K562 (cell line): ENCODE measurements at regions not wholly inside any gene's neighbourhood (a gene's known extent, or its start where the extent isn't known, plus 50 kb on each side); places are given as distances from the start of the nearest gene placed in this dataset.

ENCODE experiments used
- ATAC-seq: fragments of 200-7000 bp; cut with Tn5 transposase; 3 replicates; pipeline ENCODE4 v1.9.1; 2020; ENCODE audit warnings: moderate library complexity
- BruUV-seq: library from RNA; stranded (reverse); fragments of 400-500 nt; replicated peaks from 2 replicates; lab custom pipeline; 2021; lab: Mats Ljungman, UMichigan
- CTCF ChIA-PET: fragments of 300-600 bp; formaldehyde crosslinking; extraction: SDS; loops from one replicate; lab custom pipeline; 2021; ENCODE audit warnings: low intra/inter-chr PET ratio; lab: Yijun Ruan, JAX
- POLR2A ChIA-PET: fragments of 300-600, 350-650 bp; sonication (Branson Sonifier 250); formaldehyde crosslinking; extraction: SDS; loops from one replicate; lab custom pipeline; 2021; ENCODE audit warnings: antibody characterized with exemption, inconsistent platforms; lab: Yijun Ruan, JAX
- DNase-seq, 4 experiments: peaks; one replicate each; pipeline versions ENCODE4 v3.0.0 to v3.0.0-alpha.2; 2011 to 2018; ENCODE audit warnings: low spot score in 3 of 4, mixed read lengths in 3 of 4; ENCODE audit errors: extremely low read depth in 1 of 4
- FAIRE-seq: peaks from 2 replicates; lab custom pipeline; 2011; peaks lifted over from hg19 to GRCh38; lab: Jason Lieb, UNC
- H2AFZ ChIP-seq: 2 replicates; pipeline ENCODE4 v1.6.0; 2011; ENCODE audit warnings: low read depth, low read length, control low read depth, inconsistent platforms
- H3K27ac ChIP-seq: fragments of 200-600 bp; 3 replicates; pipeline ENCODE4 v1.8.0; 2011; ENCODE audit warnings: low read depth, mild to moderate bottlenecking, control low read depth, inconsistent platforms, low read length, moderate library complexity, mixed read lengths; ENCODE audit errors: extremely low read depth
- H3K27me3 ChIP-seq, 2 experiments: fragments of 300-600 bp in 1 of 2; 2 replicates in 1 of 2; 3 replicates in 1 of 2; pipeline versions ENCODE4 v1.6.0 to v1.8.0; 2011; ENCODE audit warnings: inconsistent platforms in 2 of 2, low read length in 2 of 2, mild to moderate bottlenecking in 1 of 2, mixed read lengths in 1 of 2, moderate library complexity in 1 of 2; ENCODE audit not compliant: control insufficient read depth in 2 of 2, insufficient read depth in 2 of 2
- H3K36me3 ChIP-seq: fragments of 300-600 bp; 3 replicates; pipeline ENCODE4 v1.8.0; 2011; ENCODE audit warnings: mild to moderate bottlenecking, low read length, inconsistent platforms; ENCODE audit not compliant: control insufficient read depth, insufficient read depth
- H3K4me1 ChIP-seq, 2 experiments: fragments of 200-600 bp in 1 of 2; replicated peaks in 1 of 2; 2 replicates in 1 of 2; 3 replicates in 1 of 2; pipeline versions ENCODE4 v1.5.1 to v1.8.0; 2011; ENCODE audit warnings: inconsistent platforms in 2 of 2, low read length in 2 of 2, mild to moderate bottlenecking in 1 of 2, mixed read lengths in 1 of 2, moderate library complexity in 1 of 2; ENCODE audit not compliant: control insufficient read depth in 2 of 2, insufficient read depth in 2 of 2
- H3K4me2 ChIP-seq: 2 replicates; pipeline ENCODE4 v1.6.1; 2011; ENCODE audit warnings: low read length, control low read depth, inconsistent platforms, mixed read lengths; ENCODE audit not compliant: insufficient read depth
- H3K4me3 ChIP-seq: fragments of 200-600 bp; sonication (generic), shearing (Covaris generic); 2 replicates; pipeline ENCODE4 v1.5.1; 2016; ENCODE audit warnings: control low read depth, inconsistent platforms
- H3K79me2 ChIP-seq: fragments of 200-600 bp; 3 replicates; pipeline ENCODE4 v1.8.0; 2011; ENCODE audit warnings: low read length, inconsistent platforms; ENCODE audit not compliant: control insufficient read depth, insufficient read depth
- H3K9ac ChIP-seq, 2 experiments: 2 replicates each; pipeline versions ENCODE4 v1.6.0 to v1.6.1; 2011; ENCODE audit warnings: low read depth in 2 of 2, low read length in 2 of 2, control low read depth in 1 of 2, inconsistent platforms in 1 of 2, mild to moderate bottlenecking in 1 of 2, mixed read lengths in 1 of 2; ENCODE audit not compliant: insufficient read depth in 1 of 2
- H3K9me1 ChIP-seq: one replicate; pipeline ENCODE4 v1.6.0; 2011; ENCODE audit warnings: inconsistent platforms, mild to moderate bottlenecking, low read length, moderate library complexity; ENCODE audit not compliant: control insufficient read depth, insufficient read depth
- H3K9me3 ChIP-seq: replicated peaks from 2 replicates; pipeline ENCODE4 v1.5.1; 2011; ENCODE audit warnings: low read depth, low read length, inconsistent platforms; ENCODE audit not compliant: control insufficient read depth, insufficient read depth
- H4K20me1 ChIP-seq: replicated peaks from 2 replicates; pipeline ENCODE4 v1.6.1; 2011; ENCODE audit warnings: low read length, inconsistent platforms, mixed read lengths; ENCODE audit not compliant: control insufficient read depth, insufficient read depth
- CBX5 ChIP-seq: IDR thresholded peaks from 2 replicates; pipeline ENCODE4 v1.6.1; 2014; ENCODE audit warnings: low read depth, borderline replicate concordance
- CREM ChIP-seq: IDR thresholded peaks from 2 replicates; pipeline ENCODE4 v1.6.1; 2014; ENCODE audit warnings: antibody characterized with exemption, low read depth
- EHMT2 ChIP-seq: fragments of 450-650 bp; IDR thresholded peaks from 2 replicates; pipeline ENCODE4 v1.6.1; 2018; ENCODE audit warnings: antibody characterized with exemption
- FOXM1 ChIP-seq, 2 experiments: fragments of 450-650 bp in 1 of 2; sonication (generic) in 1 of 2; formaldehyde crosslinking in 1 of 2; IDR thresholded peaks; 2 replicates each; pipeline versions ENCODE4 v1.6.1 to v1.9.0; 2017 to 2022; ENCODE audit warnings: low read depth in 2 of 2, mild to moderate bottlenecking in 2 of 2, missing genetic modification reagents in 1 of 2, moderate library complexity in 1 of 2
- GABPB1 ChIP-seq: sonication (generic); formaldehyde crosslinking; IDR thresholded peaks from 2 replicates; pipeline ENCODE4 v1.8.0; 2022; ENCODE audit warnings: mild to moderate bottlenecking, missing genetic modification reagents
- IRF1 ChIP-seq: sonication (generic); formaldehyde crosslinking; IDR thresholded peaks from 2 replicates; pipeline ENCODE4 v1.8.0; 2022; ENCODE audit warnings: missing genetic modification reagents, mild to moderate bottlenecking, borderline replicate concordance
- KLF6 ChIP-seq: fragments of 250-450 bp; sonication (Bioruptor Pico); IDR thresholded peaks from 2 replicates; pipeline ENCODE4 v1.4.0; 2020; ENCODE audit warnings: mild to moderate bottlenecking, moderate library complexity, borderline replicate concordance
- NCOA4 ChIP-seq: fragments of 450-650 bp; IDR thresholded peaks from 2 replicates; pipeline ENCODE4 v1.6.1; 2018; ENCODE audit warnings: mild to moderate bottlenecking; ENCODE audit not compliant: partially characterized antibody
- POLR2AphosphoS5 ChIP-seq: IDR thresholded peaks from 2 replicates; pipeline ENCODE4 v1.6.1; 2011; ENCODE audit warnings: mild to moderate bottlenecking, low read depth, low read length, moderate library complexity; ENCODE audit not compliant: control insufficient read depth, insufficient read depth
- RBM25 ChIP-seq: fragments of 200-400 bp; formaldehyde crosslinking; IDR thresholded peaks from 2 replicates; pipeline ENCODE4 v1.6.1; 2018; ENCODE audit warnings: low read length, low read depth, moderate library complexity; ENCODE audit not compliant: severe bottlenecking
- SPI1 ChIP-seq: IDR thresholded peaks from 2 replicates; pipeline ENCODE4 v1.6.1; 2011; ENCODE audit warnings: low read depth, low read length, control low read depth, borderline replicate concordance
- ZBTB7A ChIP-seq: IDR thresholded peaks from 2 replicates; pipeline ENCODE4 v1.6.1; 2011; ENCODE audit warnings: low read depth, mild to moderate bottlenecking, low read length, moderate library complexity, borderline replicate concordance; ENCODE audit not compliant: control insufficient read depth
- ZNF311 ChIP-seq: fragments of 250-450 bp; sonication (Bioruptor Pico); IDR thresholded peaks from 2 replicates; pipeline ENCODE4 v1.4.0; 2020; ENCODE audit warnings: mild to moderate bottlenecking, moderate library complexity
- ZNF444 ChIP-seq: fragments of 250-450 bp; sonication (Bioruptor Pico); IDR thresholded peaks from 2 replicates; pipeline ENCODE4 v1.4.0; 2020; ENCODE audit warnings: mild to moderate bottlenecking, moderate library complexity
- ZNF551 ChIP-seq: fragments of 250-450 bp; sonication (Bioruptor Pico); IDR thresholded peaks from 2 replicates; pipeline ENCODE4 v1.5.0; 2021; ENCODE audit warnings: mild to moderate bottlenecking, moderate library complexity
- WGBS: fragments of 100-300 bp; shearing (Covaris generic); methylation state at CpG from one replicate; pipeline ENCODE4 v1.1.6; 2016; ENCODE audit warnings: low coverage, mixed read lengths; ENCODE audit not compliant: insufficient coverage; ENCODE audit errors: missing lambda C conversion rate; 5-methylcytosine and 5-hydroxymethylcytosine counted together
- in situ Hi-C: fragments of 300-500 bp; cut with MboI; formaldehyde crosslinking; loops from 4 replicates; pipeline ENCODE4 v1.15.0; 2018; ENCODE audit warnings: inconsistent platforms, mixed read lengths
- intact Hi-C: fragments of 100-400 bp; cut with micrococcal nuclease; formaldehyde crosslinking; loops from 2 replicates; pipeline ENCODE4 v1.14.2; 2022
- TF ChIP-seq, protein P1 (sequence below): fragments of 250-450 bp; sonication (Bioruptor Pico); IDR thresholded peaks from 2 replicates; pipeline ENCODE4 v1.9.0; 2021; ENCODE audit warnings: mild to moderate bottlenecking, inconsistent platforms

DNA sequence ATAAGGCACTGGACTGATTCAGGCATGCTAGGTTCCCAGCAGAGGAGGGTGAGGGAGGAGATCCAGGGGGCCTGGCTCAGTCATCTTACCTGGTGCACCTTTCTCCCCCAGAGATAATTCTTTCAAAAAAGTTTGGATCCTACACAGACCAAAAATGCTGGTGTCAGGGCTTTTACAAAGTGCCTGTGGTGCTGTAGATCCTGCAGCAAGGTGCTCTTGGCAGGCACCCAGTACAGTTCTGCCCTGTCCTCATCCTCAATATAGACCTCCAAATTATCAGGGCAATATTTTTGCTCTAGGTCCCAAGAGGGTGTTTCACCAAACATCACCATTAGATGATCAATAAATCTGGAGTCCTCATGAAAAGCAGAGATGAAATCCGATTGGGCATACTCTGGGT is 78.5 kb upstream of the IGFBP3 start:
- FAIRE-seq: no peak
- no peak for ATAC-seq
- TF ChIP-seq CREM: no peak
- TF ChIP-seq IRF1 (CRISPR knock-in tag): no peak
- TF ChIP-seq FOXM1 (IDR thresholded peaks at IDR 0.05; ENCODE audit: low read depth): no peak
- TF ChIP-seq FOXM1 (CRISPR knock-in tag; IDR thresholded peaks at IDR 0.05; ENCODE audit: low read depth): no peak
- no peak for TF ChIP-seq ZBTB7A
- TF ChIP-seq SPI1: no peak
- TF ChIP-seq ZNF444 (CRISPR knock-in tag): no peak
- TF ChIP-seq CBX5: no peak
- TF ChIP-seq, protein P1, sequence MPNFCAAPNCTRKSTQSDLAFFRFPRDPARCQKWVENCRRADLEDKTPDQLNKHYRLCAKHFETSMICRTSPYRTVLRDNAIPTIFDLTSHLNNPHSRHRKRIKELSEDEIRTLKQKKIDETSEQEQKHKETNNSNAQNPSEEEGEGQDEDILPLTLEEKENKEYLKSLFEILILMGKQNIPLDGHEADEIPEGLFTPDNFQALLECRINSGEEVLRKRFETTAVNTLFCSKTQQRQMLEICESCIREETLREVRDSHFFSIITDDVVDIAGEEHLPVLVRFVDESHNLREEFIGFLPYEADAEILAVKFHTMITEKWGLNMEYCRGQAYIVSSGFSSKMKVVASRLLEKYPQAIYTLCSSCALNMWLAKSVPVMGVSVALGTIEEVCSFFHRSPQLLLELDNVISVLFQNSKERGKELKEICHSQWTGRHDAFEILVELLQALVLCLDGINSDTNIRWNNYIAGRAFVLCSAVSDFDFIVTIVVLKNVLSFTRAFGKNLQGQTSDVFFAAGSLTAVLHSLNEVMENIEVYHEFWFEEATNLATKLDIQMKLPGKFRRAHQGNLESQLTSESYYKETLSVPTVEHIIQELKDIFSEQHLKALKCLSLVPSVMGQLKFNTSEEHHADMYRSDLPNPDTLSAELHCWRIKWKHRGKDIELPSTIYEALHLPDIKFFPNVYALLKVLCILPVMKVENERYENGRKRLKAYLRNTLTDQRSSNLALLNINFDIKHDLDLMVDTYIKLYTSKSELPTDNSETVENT (CRISPR knock-in tag): no peak
- no peak for TF ChIP-seq ZNF311 (CRISPR knock-in tag)
- TF ChIP-seq GABPB1: no peak
- no peak for TF ChIP-seq POLR2AphosphoS5
- TF ChIP-seq KLF6 (CRISPR knock-in tag): no peak
- TF ChIP-seq ZNF551 (CRISPR knock-in tag): no peak
- TF ChIP-seq RBM25: no peak
- no peak for TF ChIP-seq EHMT2
- TF ChIP-seq NCOA4: no peak
- H3K36me3 ChIP-seq: no peaks in the 10 kb centered on the region
- H3K4me3 ChIP-seq: no peak overlapping the region
- no peaks in the 10 kb centered on the region for H3K4me1 ChIP-seq
- ChIA-PET CTCF (no interaction called here), POLR2A (interaction anchor here (0.6 kb wide), 1 partner anchor 1115 kb away, joined by 3 read pairs; no protein-coding TSS in a partner anchor)
- DNase-seq: no peak
- H3K79me2 ChIP-seq: no peaks in the 10 kb centered on the region
- H3K27me3 ChIP-seq: no peaks in the 10 kb centered on the region
- H3K9me1 ChIP-seq: no peaks in the 10 kb centered on the region
- WGBS: 0% methylated on average over 1 of the region's 1 CpG
- H2AFZ ChIP-seq: no peak overlapping the region
- no peak overlapping the region for H3K4me2 ChIP-seq
- in situ Hi-C loops: no loop called here
- H3K27ac ChIP-seq: no peak overlapping the region
- no peaks in the 10 kb centered on the region for H3K9me3 ChIP-seq
- no peaks in the 10 kb centered on the region for H4K20me1 ChIP-seq
- intact Hi-C loops: no loop called here
- no peak overlapping the region for H3K9ac ChIP-seq
- BruUV-seq: no TSS peak
